Suprapubic skin (tissue), 4 donors: ENCODE measurements at regions not wholly inside any gene's neighbourhood (a gene's known extent, or its start where the extent isn't known, plus 50 kb on each side); places are given as distances from the start of the nearest gene placed in this dataset.

Experiments
- POLR2A ChIP-seq, 2 donors: fragments of 450-650 bp; IDR thresholded peaks; one replicate each; pipeline ENCODE4 v1.6.1; 2017; ENCODE audit warnings: antibody characterized with exemption in 2 of 2, mild to moderate bottlenecking in 2 of 2, moderate library complexity in 2 of 2
- POLR2AphosphoS5 ChIP-seq, 3 donors: sonication (generic); formaldehyde crosslinking; IDR thresholded peaks; one replicate each; pipeline ENCODE4 v1.6.1; 2017; ENCODE audit warnings: antibody characterized with exemption in 3 of 3
- TF ChIP-seq, protein P1 (sequence below), 2 donors: fragments of 200-600 bp in 1 of 2; fragments of 450-650 bp in 1 of 2; sonication (generic) in 1 of 2; IDR thresholded peaks; one replicate each; pipeline ENCODE4 v1.5.1; 2016 to 2019; ENCODE audit warnings: antibody characterized with exemption in 2 of 2, mild to moderate bottlenecking in 1 of 2, moderate library complexity in 1 of 2

DNA sequence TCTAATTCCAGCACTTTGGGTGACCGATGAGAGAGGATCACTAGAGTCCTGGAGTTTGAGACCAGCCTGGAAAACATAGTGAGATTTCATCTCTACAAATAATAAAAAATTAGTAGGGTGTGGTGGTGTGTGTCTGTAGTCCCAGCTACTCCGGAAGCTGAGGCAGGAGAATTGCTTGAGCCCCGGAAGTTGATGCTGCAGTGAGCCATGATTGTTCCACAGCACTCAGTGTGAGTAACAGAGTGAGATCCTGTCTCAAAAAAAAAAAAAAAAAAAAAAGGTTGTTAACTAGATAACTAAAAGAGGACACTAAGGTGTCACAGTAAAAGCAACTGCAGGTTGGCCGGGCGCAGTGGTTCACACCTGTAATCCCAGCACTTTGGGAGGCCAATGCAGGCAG, 121.3 kb upstream of the MAX start:
- TF ChIP-seq, protein P1, sequence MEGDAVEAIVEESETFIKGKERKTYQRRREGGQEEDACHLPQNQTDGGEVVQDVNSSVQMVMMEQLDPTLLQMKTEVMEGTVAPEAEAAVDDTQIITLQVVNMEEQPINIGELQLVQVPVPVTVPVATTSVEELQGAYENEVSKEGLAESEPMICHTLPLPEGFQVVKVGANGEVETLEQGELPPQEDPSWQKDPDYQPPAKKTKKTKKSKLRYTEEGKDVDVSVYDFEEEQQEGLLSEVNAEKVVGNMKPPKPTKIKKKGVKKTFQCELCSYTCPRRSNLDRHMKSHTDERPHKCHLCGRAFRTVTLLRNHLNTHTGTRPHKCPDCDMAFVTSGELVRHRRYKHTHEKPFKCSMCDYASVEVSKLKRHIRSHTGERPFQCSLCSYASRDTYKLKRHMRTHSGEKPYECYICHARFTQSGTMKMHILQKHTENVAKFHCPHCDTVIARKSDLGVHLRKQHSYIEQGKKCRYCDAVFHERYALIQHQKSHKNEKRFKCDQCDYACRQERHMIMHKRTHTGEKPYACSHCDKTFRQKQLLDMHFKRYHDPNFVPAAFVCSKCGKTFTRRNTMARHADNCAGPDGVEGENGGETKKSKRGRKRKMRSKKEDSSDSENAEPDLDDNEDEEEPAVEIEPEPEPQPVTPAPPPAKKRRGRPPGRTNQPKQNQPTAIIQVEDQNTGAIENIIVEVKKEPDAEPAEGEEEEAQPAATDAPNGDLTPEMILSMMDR (IDR thresholded peaks at IDR 0.05): no peak
- no peak for TF ChIP-seq POLR2AphosphoS5 (IDR thresholded peaks at IDR 0.05)
- TF ChIP-seq POLR2A (IDR thresholded peaks at IDR 0.05): no peak
